HK-2 (cell line): ENCODE measurements at regions not wholly inside any gene's neighbourhood (a gene's known extent, or its start where the extent isn't known, plus 50 kb on each side); places are given as distances from the start of the nearest gene placed in this dataset.

Source experiments
- DNase-seq: peaks from one replicate; pipeline ENCODE4 v3.0.0-alpha.2; 2018; ENCODE audit not compliant: unreplicated experiment

GRCh38 chr3:83894223-83894622 is 1064.6 kb upstream of the CADM2 start:
- DNase-seq = no peak

GRCh38 chr3:83895892-83896291 is 1062.9 kb upstream of the CADM2 start:
- no peak for DNase-seq

- DNase-seq = no peak
Observed at GRCh38 chr3:83902787-83903533, 1055.8 kb upstream of the CADM2 start.

- DNase-seq = no peak
Observed at GRCh38 chr3:83913381-83913780, 1045.4 kb upstream of the CADM2 start.

GRCh38 chr3:83926291-83926690 is 1032.5 kb upstream of the CADM2 start:
- DNase-seq = no peak

GRCh38 chr3:83928391-83928790 is 1030.4 kb upstream of the CADM2 start:
- DNase-seq = no peak

- no peak for DNase-seq
Observed at GRCh38 chr3:83928903-83929302, 1029.9 kb upstream of the CADM2 start.

GRCh38 chr3:83934192-83935021 is 1024.4 kb upstream of the CADM2 start:
- no peak for DNase-seq

- DNase-seq = no peak
Observed at GRCh38 chr3:83938491-83938890, 1020.3 kb upstream of the CADM2 start.

- DNase-seq = no peak
Observed at GRCh38 chr3:83941990-83942745, 1016.6 kb upstream of the CADM2 start.

GRCh38 chr3:83946049-83946448 is 1012.7 kb upstream of the CADM2 start:
- no peak for DNase-seq

- no peak for DNase-seq
Observed at GRCh38 chr3:83946554-83946953, 1012.2 kb upstream of the CADM2 start.

- DNase-seq = no peak
Observed at GRCh38 chr3:83948771-83949170, 1010.0 kb upstream of the CADM2 start.

- no peak for DNase-seq
Observed at GRCh38 chr3:83953417-83954089, 1005.2 kb upstream of the CADM2 start.

GRCh38 chr3:83956431-83956830 is 1002.4 kb upstream of the CADM2 start:
- no peak for DNase-seq

- no peak for DNase-seq
Observed at GRCh38 chr3:83968356-83968755, 990.4 kb upstream of the CADM2 start.

GRCh38 chr3:83971666-83972065 is 987.1 kb upstream of the CADM2 start:
- no peak for DNase-seq

GRCh38 chr3:84008623-84009022 is 950.2 kb upstream of the CADM2 start:
- no peak for DNase-seq

GRCh38 chr3:84023842-84024241 is 934.9 kb upstream of the CADM2 start:
- DNase-seq = no peak

GRCh38 chr3:84039099-84039498 is 919.7 kb upstream of the CADM2 start:
- DNase-seq = no peak

GRCh38 chr3:84042399-84043106 is 916.2 kb upstream of the CADM2 start:
- DNase-seq = no peak
